ENCODE measurements at regions not wholly inside any gene's neighbourhood (a gene's known extent, or its start where the extent isn't known, plus 50 kb on each side); places are given as distances from the start of the nearest gene placed in this dataset.
"Not testable (repeated sequence)": the region's sequence is repeated elsewhere in the genome, so short reads cannot be mapped to it uniquely, and the experiment has no call there.

DNA sequence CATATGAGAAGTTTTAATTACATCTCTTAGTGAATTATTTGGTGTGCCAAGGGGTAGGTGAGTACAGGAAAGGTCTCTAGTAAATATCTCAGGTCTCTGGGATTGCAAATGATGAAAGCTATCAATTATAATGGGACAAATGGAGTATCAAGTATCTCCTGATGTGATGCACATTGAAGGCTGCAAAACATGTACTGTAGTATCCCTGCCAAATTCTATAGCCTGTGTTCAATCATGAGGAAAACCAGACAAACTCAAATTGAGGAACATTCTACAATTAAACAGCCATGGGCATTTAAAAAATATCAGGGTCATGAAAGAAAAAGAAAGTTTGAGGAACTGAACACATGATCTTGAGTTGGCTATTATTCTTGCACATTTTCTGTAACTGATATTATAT lies 665.4 kb upstream of the PABPC4L start:
- DNase-seq (ENCODE audit: low spot score), result no peak

GRCh38 chr4:134865675-134866074 lies 664.1 kb upstream of the PABPC4L start:
- DNase-seq (ENCODE audit: low spot score), result no peak

DNA sequence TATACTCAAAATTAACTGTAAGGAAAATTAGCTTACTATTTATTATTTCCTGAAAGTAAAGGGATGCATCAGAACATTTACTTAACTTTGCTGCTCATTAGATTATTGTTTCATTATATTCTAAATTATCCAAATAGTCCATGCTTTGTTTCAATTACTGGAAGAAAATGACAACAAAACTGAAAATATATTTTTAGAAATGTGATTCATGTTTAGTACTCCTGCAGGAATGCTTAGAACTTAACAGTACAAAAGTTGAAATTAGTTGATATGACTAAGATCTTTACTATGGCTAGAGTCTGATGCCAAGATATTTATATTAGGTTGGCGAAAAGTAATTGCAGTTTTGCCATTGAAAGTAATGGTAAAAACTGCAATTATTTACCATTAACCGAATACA lies 660.5 kb upstream of the PABPC4L start:
- no peak for DNase-seq (ENCODE audit: low spot score)

- DNase-seq (ENCODE audit: low spot score), result no peak
Measured at GRCh38 chr4:134848681-134849080, 647.1 kb upstream of the PABPC4L start.

GRCh38 chr4:134830741-134831140 lies 629.2 kb upstream of the PABPC4L start:
- DNase-seq (ENCODE audit: low spot score), result not testable (repeated sequence)

DNA sequence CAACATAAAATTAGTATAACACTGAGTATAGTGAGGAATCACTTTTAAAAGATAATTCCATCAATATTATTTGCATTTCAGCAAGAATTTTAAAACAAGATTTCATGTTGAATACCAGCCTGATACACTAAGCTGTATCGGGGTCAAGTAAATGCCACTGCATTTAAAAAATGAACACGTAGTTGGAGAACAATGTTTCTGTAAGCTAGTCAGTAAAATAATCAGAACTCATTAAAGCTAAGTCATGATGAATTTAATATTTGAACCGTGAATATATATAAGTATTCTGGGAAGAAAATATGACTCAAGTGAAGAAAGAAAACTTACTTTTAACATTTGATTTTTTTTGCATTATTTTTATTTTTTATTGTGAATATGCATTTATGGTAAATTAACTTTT lies 611.0 kb upstream of the PABPC4L start:
- no peak for DNase-seq (ENCODE audit: low spot score)

DNA sequence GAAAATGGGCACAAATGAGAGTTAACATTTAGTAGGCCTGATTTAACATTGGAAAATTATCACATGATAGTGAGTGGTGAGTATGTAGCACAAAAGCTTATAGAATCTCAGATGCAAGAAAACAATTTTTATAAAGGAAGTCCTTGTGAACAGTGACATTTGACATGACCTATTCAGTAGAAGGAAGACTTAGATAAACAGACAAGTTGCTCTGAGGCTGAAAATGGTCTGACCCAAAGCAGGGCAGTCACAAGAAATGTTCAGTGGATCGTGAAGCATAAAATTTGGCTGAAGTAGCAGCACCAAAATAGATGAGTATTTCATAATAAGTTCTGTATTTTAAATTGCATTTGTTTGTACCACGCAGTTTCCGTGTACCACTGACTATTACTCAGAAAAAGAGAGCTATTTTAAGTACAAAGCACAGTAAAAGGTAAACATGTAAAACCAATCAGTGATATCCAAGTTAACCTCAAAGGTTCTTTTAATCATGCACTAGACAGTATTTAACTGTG lies 605.7 kb upstream of the PABPC4L start:
- no peak for DNase-seq (ENCODE audit: low spot score)

DNA sequence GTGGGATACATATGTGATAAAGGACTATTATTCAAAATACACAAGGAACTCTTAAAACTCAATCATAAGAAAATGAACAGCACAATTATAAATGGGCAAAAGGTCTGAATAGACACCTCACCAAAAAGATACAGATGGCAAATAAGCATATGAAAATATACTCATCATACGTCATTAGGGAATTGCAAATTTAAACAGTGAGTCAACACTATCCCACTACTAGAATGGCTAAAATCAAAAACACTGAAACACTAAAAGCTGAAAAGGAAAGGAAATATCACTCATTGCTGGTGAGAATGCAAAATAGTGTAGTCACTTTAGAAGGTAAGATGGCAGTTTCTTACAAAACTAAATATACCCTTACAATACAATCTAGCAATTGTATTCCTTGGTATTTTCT lies 597.0 kb upstream of the PABPC4L start:
- DNase-seq (ENCODE audit: low spot score), result no peak

GRCh38 chr4:134787315-134787714 lies 585.7 kb upstream of the PABPC4L start:
- no peak for DNase-seq (ENCODE audit: low spot score)

GRCh38 chr4:134780244-134780643 lies 578.7 kb upstream of the PABPC4L start:
- no peak for DNase-seq (ENCODE audit: low spot score)

- no peak for DNase-seq (ENCODE audit: low spot score)
Measured at GRCh38 chr4:134777606-134778005, 576.0 kb upstream of the PABPC4L start.

GRCh38 chr4:134773497-134774000 lies 572.0 kb upstream of the PABPC4L start:
- no peak for DNase-seq (ENCODE audit: low spot score)

GRCh38 chr4:134762053-134762452 lies 560.5 kb upstream of the PABPC4L start:
- DNase-seq (ENCODE audit: low spot score), result no peak

- DNase-seq (ENCODE audit: low spot score), result no peak
Measured at GRCh38 chr4:134756421-134756820, 554.8 kb upstream of the PABPC4L start.

GRCh38 chr4:134754301-134755019 lies 552.9 kb upstream of the PABPC4L start:
- DNase-seq (ENCODE audit: low spot score), result no peak

GRCh38 chr4:134753390-134753789 lies 551.8 kb upstream of the PABPC4L start:
- DNase-seq (ENCODE audit: low spot score), result no peak

DNA sequence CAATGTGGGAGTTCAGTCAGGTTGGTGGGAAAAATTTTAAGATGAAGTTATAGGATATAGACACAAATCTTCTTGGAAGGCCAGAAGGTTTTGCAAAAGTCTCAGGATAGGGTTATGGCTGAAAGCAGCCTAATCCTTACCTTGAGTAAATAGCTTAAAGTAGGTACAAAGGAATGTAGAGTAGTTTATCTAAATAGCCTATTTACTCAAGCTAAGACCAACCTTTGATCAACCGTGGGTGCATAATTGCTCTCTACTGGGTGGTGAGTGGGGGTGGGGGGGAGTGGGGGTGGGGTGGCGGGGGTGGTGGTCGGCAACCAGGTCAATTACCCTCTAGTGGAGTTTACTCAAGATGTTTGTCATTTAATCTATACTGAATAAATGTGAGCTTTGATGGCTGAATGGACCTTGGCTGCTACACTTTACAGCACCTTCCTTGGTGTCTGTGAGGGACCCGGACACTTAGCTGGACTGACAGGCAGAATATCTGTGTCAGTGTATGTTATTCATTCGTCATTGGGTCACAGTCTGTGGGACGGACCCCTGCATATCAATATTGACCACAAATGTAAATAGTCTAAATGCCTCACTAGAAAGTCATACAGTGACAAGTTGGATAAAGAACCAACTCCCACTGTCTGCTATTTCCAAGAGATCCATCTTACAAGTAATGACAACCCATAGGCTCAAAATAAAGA lies 545.7 kb upstream of the PABPC4L start:
- DNase-seq (ENCODE audit: low spot score), result no peak

- no peak for DNase-seq (ENCODE audit: low spot score)
Measured at GRCh38 chr4:134740290-134740689, 538.7 kb upstream of the PABPC4L start.

DNA sequence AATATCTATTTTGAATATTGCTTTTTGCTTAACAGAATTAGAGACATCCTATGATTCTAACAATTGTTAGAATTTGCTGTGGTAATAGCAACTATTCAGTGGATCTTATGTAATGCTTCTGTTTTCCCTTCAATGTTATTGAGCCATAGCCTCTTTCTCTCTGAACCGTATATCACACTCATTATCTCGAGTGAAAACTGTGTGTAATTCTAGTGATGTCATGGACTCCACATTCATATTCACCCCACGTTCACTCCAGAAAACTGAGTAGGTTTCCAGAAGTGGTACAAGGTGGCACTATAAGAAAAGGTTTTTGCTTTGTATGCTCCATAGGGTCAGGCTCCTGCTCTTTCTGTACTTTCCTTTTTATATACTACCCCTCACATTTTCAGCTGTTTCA lies 534.3 kb upstream of the PABPC4L start:
- no peak for DNase-seq (ENCODE audit: low spot score)

DNA sequence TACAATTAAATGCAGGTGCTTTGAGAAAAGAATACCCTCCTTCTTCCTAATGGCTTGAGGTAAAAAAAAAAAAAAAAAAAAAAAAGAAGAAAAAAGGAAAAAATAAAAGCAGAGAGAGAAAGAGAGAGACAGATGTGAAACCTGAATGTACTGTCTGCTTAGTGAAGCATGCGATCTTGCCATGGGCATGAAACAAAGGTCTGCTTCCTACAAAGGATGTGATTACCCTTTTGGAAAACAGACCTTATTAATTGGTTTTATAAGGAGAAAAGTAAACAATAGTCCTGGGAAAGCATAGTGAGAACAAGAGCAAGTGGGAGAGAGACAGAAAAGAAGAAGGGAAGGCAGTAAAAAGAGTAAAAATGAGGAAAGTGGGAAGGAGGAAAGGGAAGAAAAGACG lies 526.1 kb upstream of the PABPC4L start:
- no peak for DNase-seq (ENCODE audit: low spot score)

DNA sequence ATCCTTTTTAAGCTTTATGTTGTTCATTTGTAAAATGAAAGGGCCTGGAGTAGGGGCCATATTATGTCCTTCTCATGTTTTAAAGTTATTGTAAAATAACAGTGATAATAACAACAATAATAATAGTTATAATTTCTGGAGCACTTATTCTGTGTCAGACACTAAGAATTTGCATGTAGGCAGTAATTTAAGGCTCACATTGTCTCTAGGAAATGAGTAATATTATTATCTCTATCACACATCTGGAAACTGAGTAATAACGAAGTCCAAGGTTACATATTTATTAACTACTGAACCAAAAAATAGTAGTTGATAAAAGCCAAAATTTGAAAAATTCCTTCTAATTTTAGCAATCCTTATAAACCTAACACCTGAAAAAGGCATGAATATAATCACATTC lies 520.7 kb upstream of the PABPC4L start:
- no peak for DNase-seq (ENCODE audit: low spot score)

DNA sequence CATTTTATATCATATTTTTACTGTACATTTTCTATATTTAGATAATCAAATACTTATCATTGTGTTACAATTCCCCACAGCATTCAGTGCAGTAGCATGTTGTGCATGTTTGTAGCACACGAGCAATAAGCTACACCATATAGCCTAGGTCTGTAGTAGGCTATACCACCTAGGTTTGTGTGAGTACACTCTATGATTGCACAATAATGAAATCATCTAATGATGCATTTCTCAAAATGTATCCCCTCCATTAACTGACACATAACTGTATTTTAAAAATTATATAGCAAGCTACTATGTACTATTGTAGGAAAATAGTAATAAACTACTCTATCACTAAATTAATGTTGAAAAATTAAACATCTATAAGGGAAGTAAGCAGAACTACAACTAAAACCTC lies 518.4 kb upstream of the PABPC4L start:
- no peak for DNase-seq (ENCODE audit: low spot score)

GRCh38 chr4:134708616-134709015 lies 507.0 kb upstream of the PABPC4L start:
- DNase-seq (ENCODE audit: low spot score), result no peak

All from activated CD4-positive, alpha-beta T cell treated with anti-CD3 and anti-CD28 coated beads, Interleukin-2, Interleukin-4, amounts not matched to agents 100 ng/mL and 50 ng/mL, durations not matched to agents 16 hours and 8 hours (primary cell).